DND-41 (cell line): ENCODE measurements at regions not wholly inside any gene's neighbourhood (a gene's known extent, or its start where the extent isn't known, plus 50 kb on each side); places are given as distances from the start of the nearest gene placed in this dataset.

Source experiments
- EZH2 ChIP-seq: IDR thresholded peaks from 3 replicates; pipeline ENCODE4 v1.6.1; 2012; ENCODE audit warnings: borderline replicate concordance, low read depth, mild to moderate bottlenecking, moderate library complexity, low read length, inconsistent platforms; ENCODE audit not compliant: severe bottlenecking
- TF ChIP-seq, protein P1 (sequence below): IDR thresholded peaks from 2 replicates; pipeline ENCODE4 v1.5.1; 2012; ENCODE audit warnings: borderline replicate concordance, low read length, moderate library complexity, mild to moderate bottlenecking; ENCODE audit not compliant: poor library complexity, severe bottlenecking; ENCODE audit errors: extremely low read depth

- TF ChIP-seq, protein P1, sequence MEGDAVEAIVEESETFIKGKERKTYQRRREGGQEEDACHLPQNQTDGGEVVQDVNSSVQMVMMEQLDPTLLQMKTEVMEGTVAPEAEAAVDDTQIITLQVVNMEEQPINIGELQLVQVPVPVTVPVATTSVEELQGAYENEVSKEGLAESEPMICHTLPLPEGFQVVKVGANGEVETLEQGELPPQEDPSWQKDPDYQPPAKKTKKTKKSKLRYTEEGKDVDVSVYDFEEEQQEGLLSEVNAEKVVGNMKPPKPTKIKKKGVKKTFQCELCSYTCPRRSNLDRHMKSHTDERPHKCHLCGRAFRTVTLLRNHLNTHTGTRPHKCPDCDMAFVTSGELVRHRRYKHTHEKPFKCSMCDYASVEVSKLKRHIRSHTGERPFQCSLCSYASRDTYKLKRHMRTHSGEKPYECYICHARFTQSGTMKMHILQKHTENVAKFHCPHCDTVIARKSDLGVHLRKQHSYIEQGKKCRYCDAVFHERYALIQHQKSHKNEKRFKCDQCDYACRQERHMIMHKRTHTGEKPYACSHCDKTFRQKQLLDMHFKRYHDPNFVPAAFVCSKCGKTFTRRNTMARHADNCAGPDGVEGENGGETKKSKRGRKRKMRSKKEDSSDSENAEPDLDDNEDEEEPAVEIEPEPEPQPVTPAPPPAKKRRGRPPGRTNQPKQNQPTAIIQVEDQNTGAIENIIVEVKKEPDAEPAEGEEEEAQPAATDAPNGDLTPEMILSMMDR, result no peak
- TF ChIP-seq EZH2, result no peak
Observed at GRCh38 chr6:100153636-100154275, 159.7 kb upstream of the MCHR2 start.
